Ishikawa (cell line): ENCODE measurements at regions not wholly inside any gene's neighbourhood (a gene's known extent, or its start where the extent isn't known, plus 50 kb on each side); places are given as distances from the start of the nearest gene placed in this dataset.

Experiments
- CEBPB ChIP-seq: IDR thresholded peaks from 2 replicates; pipeline ENCODE4 v1.6.1; 2012
- TF ChIP-seq, protein P1 (sequence below): IDR thresholded peaks from 2 replicates; pipeline ENCODE4 v1.6.1; 2012

- TF ChIP-seq, protein P1, sequence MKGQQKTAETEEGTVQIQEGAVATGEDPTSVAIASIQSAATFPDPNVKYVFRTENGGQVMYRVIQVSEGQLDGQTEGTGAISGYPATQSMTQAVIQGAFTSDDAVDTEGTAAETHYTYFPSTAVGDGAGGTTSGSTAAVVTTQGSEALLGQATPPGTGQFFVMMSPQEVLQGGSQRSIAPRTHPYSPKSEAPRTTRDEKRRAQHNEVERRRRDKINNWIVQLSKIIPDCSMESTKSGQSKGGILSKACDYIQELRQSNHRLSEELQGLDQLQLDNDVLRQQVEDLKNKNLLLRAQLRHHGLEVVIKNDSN, result no peak
- TF ChIP-seq CEBPB, result no peak
Measured at GRCh38 chr18:42155024-42155423, 200.0 kb downstream of the PIK3C3 start.
